22Rv1 (cell line): ENCODE measurements at regions not wholly inside any gene's neighbourhood (a gene's known extent, or its start where the extent isn't known, plus 50 kb on each side); places are given as distances from the start of the nearest gene placed in this dataset.

ENCODE experiments used
- H3K27ac ChIP-seq: fragments of 450-650 bp; 2 replicates; pipeline ENCODE4 v1.5.1; 2017
- ZFX ChIP-seq: fragments of 450-650 bp; IDR thresholded peaks from 2 replicates; pipeline ENCODE4 v1.6.1; 2017; ENCODE audit warnings: antibody characterized with exemption, borderline replicate concordance
- TF ChIP-seq, protein P1 (sequence below): fragments of 450-650 bp; IDR thresholded peaks from 2 replicates; pipeline ENCODE4 v1.5.1; 2017; ENCODE audit warnings: mild to moderate bottlenecking

GRCh38 chr12:13390918-13391317 lies 194.4 kb downstream of the EMP1 start:
- H3K27ac ChIP-seq, result no peak overlapping the region
- TF ChIP-seq ZFX, result no peak
- TF ChIP-seq, protein P1, sequence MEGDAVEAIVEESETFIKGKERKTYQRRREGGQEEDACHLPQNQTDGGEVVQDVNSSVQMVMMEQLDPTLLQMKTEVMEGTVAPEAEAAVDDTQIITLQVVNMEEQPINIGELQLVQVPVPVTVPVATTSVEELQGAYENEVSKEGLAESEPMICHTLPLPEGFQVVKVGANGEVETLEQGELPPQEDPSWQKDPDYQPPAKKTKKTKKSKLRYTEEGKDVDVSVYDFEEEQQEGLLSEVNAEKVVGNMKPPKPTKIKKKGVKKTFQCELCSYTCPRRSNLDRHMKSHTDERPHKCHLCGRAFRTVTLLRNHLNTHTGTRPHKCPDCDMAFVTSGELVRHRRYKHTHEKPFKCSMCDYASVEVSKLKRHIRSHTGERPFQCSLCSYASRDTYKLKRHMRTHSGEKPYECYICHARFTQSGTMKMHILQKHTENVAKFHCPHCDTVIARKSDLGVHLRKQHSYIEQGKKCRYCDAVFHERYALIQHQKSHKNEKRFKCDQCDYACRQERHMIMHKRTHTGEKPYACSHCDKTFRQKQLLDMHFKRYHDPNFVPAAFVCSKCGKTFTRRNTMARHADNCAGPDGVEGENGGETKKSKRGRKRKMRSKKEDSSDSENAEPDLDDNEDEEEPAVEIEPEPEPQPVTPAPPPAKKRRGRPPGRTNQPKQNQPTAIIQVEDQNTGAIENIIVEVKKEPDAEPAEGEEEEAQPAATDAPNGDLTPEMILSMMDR, result no peak

- TF ChIP-seq, protein P1, result no peak
- TF ChIP-seq ZFX, result no peak
- H3K27ac ChIP-seq, result no peak overlapping the region
Measured at GRCh38 chr12:13390381-13390861, 193.9 kb downstream of the EMP1 start.

DNA sequence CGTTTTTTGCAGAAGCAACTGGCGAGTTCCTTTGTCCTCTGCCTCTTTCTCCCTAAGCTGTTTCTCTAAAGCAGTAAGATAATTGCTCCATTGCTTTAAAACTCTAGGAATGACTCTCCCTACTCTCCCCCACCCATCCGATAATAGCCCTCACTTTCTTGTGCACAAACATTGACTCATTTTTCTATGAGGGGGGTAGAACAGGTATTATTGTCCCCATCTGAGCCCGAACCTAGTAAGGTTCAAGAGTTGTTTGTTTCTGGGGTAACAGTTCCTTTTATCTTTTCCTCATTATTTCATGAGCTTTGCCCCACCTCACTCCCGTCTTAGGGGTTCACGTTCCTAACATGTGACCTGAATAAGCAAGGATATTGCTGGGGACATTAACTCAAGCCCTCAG lies 190.6 kb downstream of the EMP1 start:
- no peak for TF ChIP-seq ZFX
- TF ChIP-seq, protein P1, result no peak
- H3K27ac ChIP-seq, result no peak overlapping the region

GRCh38 chr12:13386323-13387039 lies 190.0 kb downstream of the EMP1 start:
- no peak for TF ChIP-seq ZFX
- TF ChIP-seq, protein P1, result no peak
- no peak overlapping the region for H3K27ac ChIP-seq

DNA sequence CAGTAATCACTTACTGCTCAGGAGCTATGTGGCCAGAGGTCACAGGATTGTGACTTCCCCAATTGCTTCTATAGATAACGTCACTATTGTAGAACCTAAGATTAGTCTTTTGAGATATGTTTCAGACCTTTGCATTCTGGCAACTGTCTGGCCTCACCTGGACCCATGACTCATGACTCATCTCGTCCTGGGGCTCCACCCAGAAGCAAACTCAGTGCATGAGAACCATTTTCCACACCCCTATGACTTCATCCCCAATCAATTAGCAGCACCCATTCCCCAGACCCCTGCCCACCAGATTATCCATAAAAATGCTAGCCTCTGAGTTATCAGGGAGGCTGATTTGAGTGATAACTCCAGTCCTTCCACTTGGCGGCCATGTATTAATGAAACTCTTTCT lies 186.9 kb downstream of the EMP1 start:
- no peak overlapping the region for H3K27ac ChIP-seq
- TF ChIP-seq, protein P1, result no peak

DNA sequence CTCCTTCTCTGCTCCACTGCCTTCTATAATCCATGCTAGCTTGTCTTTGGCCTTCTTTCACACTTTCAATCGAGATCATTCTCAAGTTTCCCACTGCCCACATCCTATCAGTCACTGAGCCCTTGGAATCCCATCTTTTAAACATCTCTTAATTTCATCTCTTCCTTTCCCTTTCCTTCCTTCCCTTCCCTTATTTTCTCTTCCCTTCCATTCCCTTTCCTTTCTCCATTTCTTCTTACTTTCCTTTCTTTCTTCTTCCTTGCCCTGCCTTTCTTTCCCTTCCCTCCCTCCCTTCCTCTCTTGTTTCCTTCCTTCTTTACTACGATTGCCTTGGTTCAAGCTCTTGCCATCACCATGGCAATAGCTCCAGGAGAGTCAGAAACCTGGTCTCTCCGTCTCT lies 183.8 kb downstream of the EMP1 start:
- no peak for TF ChIP-seq ZFX
- TF ChIP-seq, protein P1, result no peak
- H3K27ac ChIP-seq, result no peak overlapping the region

GRCh38 chr12:13379531-13380188 lies 183.1 kb downstream of the EMP1 start:
- no peak overlapping the region for H3K27ac ChIP-seq
- TF ChIP-seq, protein P1, result no peak
- TF ChIP-seq ZFX, result no peak
